ENCODE measurements at regions not wholly inside any gene's neighbourhood (a gene's known extent, or its start where the extent isn't known, plus 50 kb on each side); places are given as distances from the start of the nearest gene placed in this dataset.
"Not testable (repeated sequence)": the region's sequence is repeated elsewhere in the genome, so short reads cannot be mapped to it uniquely, and the experiment has no call there.

DNA sequence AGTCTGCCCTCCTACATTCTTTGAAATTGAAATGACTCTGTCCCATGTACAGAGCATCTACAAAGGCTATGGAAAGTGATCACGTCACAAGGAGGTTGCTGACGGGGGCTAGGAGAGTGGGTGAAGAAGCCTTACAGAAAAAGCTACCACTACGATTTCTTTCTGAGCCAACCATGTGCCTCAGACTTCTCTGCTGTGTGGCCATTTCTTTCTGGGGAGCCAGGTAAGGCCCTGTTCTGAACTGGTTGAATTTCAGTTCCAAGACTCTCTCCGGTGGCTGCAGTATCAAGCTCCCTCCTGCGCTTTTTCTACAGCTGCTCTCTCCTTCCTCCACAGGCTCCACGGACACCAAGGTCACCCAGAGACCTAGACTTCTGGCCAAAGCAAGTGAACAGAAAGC is 112.5 kb upstream of the PRSS1 start:
- DNase-seq (ENCODE audit: low read depth) = no peak

DNA sequence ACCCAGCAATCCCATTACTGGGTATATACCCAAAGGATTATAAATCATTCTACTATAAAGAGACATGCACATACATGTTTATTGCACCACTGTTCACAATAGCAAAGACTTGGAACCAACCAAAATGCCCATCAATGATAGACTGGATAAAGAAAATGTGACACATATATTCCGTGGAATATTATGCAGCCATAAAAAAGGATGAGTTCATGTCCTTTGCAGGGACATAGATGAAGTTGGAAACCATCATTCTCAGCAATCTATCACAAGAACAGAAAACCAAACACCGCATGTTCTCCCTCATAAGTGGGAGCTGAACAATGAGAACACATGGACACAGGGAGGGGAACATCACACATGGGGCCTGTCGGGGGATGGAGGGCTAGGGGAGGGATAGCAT is 113.2 kb upstream of the PRSS1 start:
- not testable (repeated sequence) for DNase-seq (ENCODE audit: low read depth)

DNA sequence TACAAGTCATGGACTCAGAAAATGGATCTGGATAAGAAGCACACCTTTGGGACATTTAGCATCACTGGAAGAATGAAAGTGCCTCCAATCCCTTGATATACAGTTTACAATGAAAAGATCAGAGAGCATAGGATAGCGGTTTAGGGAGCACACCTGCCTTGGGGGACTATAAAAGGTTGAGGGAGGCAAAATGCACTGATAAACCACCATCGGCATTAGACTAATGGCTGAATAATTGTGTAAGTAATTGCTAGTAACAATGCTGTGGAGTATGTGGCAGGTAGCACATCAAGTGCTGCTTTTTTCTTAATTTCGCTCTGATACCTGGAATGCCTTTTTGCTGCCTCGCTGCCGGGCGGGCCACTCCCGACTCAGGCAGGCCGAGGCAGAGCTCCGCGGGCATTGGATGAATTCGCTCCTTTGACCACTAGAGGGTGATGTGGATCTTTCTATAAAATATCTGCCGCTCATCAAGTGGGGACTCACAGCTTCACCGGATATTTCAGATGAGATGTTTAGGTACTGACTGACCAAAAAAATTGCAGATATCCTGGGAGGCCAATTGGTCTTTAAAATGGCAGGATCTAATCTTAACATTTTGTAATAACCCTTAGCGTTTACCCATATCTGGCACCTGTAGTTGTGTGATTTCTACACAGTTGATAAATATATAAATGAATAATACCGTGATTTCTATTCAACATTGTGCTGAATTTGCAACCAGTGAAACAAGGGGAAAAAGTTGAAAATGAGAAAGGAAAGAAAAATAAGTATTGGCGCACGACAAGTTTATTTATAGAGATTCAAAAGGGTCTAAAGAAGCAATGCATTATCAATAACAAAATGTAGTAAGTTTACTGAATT is 116.8 kb upstream of the PRSS1 start:
- DNase-seq (ENCODE audit: low read depth) = peak; percentile 48

- peak; percentile 31 for DNase-seq (ENCODE audit: low read depth)
Observed at GRCh38 chr7:142629588-142630260, 119.5 kb upstream of the PRSS1 start.

- DNase-seq (ENCODE audit: low read depth) = no peak
Observed at GRCh38 chr7:142628945-142629344, 120.3 kb upstream of the PRSS1 start.

DNA sequence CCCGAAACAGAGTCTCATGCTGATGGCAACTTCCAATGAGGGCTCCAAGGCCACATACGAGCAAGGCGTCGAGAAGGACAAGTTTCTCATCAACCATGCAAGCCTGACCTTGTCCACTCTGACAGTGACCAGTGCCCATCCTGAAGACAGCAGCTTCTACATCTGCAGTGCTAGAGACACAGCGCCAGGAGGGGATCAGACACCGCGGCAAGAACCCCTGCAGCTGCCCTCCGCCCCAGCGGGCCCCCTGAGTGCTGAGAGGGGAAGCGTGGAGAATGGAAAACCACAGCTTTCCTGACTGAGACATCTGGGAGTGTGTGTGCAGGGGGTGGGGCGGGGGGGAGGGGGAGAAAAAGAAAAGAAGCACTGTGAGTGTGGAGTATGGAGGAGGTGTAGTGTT is 122.0 kb upstream of the PRSS1 start:
- not testable (repeated sequence) for DNase-seq (ENCODE audit: low read depth)

DNA sequence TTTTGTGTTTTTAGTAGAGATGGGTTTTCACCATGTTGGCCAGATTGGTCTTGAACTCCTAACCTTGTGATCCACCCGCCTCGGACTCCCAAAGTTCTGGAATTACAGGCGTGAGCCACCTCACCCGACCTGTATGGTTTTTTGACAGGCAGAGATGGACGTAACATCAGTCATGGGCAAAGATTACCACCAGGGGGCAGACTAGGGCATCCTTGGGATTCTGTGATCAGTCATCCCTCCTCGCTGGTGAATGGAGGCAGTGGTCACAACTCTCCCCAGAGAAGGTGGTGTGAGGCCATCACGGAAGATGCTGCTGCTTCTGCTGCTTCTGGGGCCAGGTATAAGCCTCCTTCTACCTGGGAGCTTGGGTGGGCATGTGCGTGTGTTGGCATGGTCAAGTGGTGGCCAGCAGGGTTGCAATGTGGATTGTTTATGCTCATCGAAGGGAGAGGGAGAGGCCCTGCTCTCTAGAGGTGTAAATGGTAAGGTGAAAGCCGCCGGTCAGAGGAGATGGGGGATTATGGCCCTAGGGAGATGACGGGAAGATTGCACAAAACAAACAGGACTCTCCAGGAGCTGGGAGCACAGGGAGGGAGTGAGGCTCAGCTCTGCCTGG is 122.7 kb upstream of the PRSS1 start:
- peak; percentile 29 for DNase-seq (ENCODE audit: low read depth)

GRCh38 chr7:142625216-142625615 is 124.1 kb upstream of the PRSS1 start:
- not testable (repeated sequence) for DNase-seq (ENCODE audit: low read depth)

DNA sequence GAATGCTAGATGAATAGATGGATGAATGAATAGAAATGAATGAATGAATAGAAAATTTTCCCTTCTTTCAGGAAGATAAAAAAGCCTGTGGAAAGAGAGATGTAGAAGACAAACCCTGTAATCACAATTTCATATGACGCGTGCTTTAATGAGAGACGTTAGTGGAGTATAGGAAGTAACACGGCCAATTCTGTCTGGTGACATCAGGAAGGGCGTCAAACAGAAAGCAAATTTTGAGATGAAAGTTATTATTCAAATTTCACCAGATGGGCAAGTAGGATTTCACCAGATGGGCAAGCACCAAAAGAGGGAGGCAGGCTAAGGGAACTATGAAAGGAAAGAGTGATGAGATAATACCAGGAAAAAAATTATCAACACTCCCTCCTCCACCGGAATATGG is 128.9 kb upstream of the PRSS1 start:
- no peak for DNase-seq (ENCODE audit: low read depth)

GRCh38 chr7:142618655-142619351 is 130.5 kb upstream of the PRSS1 start:
- no peak for DNase-seq (ENCODE audit: low read depth)

DNA sequence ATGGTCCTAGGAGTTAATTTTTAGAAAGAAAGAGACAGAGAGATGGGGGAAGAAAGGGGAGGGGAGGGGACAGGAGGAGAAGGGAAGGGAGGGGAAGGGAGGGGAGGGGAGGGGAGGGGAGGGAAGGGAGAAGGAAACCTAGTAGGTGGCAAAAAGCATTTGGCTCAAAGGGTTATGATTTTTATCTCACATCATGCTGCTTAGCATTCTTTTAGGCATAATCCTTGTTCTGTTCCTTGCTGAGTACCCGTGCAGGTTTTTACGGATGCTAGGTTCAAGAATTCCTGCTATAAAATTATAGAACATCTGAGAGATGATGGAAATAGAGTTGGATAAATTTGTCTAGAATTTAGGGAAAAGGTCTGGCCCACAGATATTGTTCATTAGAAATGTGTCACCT is 132.4 kb upstream of the PRSS1 start:
- no peak for DNase-seq (ENCODE audit: low read depth)

DNA sequence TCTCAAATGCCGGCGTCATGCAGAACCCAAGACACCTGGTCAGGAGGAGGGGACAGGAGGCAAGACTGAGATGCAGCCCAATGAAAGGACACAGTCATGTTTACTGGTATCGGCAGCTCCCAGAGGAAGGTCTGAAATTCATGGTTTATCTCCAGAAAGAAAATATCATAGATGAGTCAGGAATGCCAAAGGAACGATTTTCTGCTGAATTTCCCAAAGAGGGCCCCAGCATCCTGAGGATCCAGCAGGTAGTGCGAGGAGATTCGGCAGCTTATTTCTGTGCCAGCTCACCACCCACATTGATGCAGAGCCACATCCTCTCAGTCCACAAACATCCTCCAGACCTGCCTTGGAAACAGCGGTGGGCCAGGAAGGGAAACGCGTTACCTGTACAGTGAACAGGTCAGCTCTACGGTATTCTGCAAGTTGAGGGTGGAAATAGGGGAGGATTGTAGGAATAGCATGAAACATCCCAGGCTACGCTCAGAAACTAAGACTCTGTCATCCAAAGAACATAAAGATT is 133.1 kb upstream of the PRSS1 start:
- no peak for DNase-seq (ENCODE audit: low read depth)

DNA sequence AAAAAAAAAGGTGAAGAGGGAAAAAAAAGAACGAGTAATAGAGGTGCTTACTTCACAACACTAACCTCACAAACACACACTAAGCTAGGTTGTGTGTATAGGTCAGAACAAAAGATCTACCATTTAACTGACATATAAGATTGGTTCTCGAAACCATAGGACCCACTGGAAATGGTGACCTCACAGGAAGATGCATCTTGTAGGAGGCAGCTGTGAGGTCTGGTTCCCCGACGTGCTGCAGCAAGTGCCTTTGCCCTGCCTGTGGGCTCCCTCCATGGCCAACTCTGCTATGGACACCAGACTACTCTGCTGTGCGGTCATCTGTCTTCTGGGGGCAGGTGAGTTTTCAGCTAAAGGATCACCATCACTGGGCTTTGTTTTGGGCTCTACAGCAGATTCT is 133.8 kb upstream of the PRSS1 start:
- no peak for DNase-seq (ENCODE audit: low read depth)

DNA sequence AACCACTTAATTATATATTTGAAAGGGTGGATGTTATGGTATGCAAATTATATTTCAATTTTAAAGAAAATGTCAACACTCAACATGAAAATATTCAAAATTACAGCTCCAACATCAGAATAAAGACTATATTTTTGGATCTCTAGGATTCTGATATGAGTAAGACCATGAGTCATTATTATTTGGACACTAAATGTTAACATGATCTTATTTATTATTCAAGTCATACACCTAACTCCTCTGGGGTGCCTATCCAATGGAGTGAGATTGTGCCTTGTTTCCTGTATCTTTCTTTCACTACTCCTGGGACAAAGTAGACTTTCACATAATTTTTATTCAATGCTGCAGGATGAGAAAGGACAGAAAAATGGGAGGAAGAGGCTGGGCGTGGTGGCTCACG is 135.2 kb upstream of the PRSS1 start:
- peak; percentile 22 for DNase-seq (ENCODE audit: low read depth)

- peak; percentile 78 for DNase-seq (ENCODE audit: low read depth)
Observed at GRCh38 chr7:142612237-142612881, 136.9 kb upstream of the PRSS1 start.

DNA sequence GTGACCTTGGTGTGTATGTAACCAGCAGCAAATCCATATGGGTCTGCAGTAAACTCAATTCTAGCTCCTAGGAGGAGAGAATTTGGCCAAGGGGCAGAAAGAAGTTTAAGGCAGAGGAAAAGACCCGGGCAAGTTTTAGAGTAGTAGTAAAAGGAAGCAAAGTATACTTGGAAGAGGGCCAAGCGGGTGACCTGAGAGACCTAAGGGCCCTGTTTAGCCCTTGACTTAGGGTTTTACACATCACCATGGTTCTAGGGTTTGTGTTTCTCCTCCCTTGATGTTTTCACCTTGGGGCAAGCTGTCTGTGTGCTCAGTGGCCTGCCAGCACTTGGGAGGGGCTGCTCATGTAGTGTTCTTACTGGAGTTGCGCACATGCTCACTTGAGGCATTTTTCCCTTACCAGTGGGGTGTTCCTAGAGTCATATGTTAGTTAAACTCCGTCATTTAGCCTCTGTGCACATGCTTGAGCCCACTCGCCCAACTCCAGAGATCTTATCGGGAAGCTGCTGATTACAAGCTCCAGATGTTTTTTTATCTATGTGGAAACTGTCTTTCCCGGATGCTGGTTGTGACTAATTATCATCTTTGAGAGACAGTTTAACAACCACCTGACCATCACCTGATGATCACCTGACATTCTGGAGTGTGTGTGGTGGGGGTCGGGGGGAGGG is 137.6 kb upstream of the PRSS1 start:
- peak; percentile 88 for DNase-seq (ENCODE audit: low read depth)

- DNase-seq (ENCODE audit: low read depth) = no peak
Observed at GRCh38 chr7:142608630-142609428, 140.4 kb upstream of the PRSS1 start.

DNA sequence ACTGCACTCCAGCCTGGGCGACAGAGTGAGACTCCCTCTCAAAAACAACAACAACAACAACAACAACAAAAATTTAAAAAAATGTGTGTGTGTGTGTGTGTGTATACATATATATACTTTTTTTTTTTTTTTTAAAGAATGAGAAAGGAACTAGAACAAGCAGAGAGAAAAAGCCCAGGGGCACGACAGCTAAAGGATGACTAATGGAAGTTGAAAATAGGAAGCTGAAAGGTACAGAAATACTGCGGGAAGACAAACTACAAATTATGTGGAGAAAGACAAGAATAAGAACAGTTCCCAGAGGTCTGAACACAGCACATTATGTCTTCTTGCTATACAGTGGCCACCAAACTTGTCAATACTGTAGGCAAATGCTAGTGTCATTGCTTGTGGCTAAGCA is 141.9 kb upstream of the PRSS1 start:
- DNase-seq (ENCODE audit: low read depth) = no peak

DNA sequence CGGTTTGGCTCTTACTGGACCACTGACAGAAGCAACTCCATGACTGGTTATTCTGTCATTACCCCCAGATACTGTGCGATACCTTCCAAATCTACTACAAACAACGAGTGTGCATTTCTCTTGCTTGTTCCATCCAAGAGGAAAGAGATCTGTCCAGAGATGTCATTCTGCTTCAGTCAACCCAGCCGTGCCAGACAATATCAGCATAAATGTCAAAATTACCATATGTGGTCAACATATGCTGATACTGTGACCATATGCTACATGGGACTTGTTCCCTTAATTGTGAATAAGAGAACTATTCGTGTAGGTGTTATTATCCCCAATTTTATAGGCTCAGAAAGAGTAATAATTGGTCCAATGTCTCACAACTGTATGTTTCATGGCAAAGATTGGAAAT is 143.2 kb upstream of the PRSS1 start:
- no peak for DNase-seq (ENCODE audit: low read depth)

GRCh38 chr7:142604671-142605070 is 144.6 kb upstream of the PRSS1 start:
- no peak for DNase-seq (ENCODE audit: low read depth)

Data from amniotic epithelial cell (primary cell).